ENCODE measurements at regions not wholly inside any gene's neighbourhood (a gene's known extent, or its start where the extent isn't known, plus 50 kb on each side); places are given as distances from the start of the nearest gene placed in this dataset.

GRCh38 chr5:133853646-133854365, 114.6 kb downstream of the C5orf15 start:
- H3K27ac ChIP-seq: no peak overlapping the region
- no peak for TF ChIP-seq CTCF (conservative IDR thresholded peaks at IDR 0.05)

GRCh38 chr5:133851521-133851920, 116.9 kb downstream of the C5orf15 start:
- no peak for TF ChIP-seq CTCF (conservative IDR thresholded peaks at IDR 0.05)

GRCh38 chr5:133850811-133851210, 117.6 kb downstream of the C5orf15 start:
- no peak overlapping the region for H3K27ac ChIP-seq
- TF ChIP-seq CTCF (conservative IDR thresholded peaks at IDR 0.05): no peak

More at GRCh38 chr5:133851521-133851920, 116.9 kb downstream of the C5orf15 start:
- H3K27ac ChIP-seq: no peak overlapping the region

DNA sequence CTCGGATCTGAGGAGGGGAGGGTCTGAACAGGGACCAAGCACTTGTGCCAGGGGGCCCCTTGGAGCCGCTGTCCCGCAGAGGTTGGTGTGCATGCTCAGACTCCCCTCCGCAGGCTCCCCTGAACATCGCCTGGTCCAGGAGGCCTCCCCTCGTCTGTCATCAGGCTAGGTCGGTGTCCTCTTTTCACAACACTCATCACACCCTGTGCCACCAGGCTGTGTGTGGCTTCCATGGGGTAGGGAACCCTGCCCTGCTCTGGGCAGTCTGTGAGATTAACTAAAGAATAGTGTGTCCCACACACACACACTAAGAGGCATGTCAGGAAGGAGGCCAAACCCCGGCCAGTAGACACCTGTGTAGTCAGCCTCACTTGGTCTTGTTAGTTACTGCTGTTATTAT, 119.3 kb downstream of the C5orf15 start:
- H3K27ac ChIP-seq: no peak overlapping the region
- no peak for TF ChIP-seq CTCF (conservative IDR thresholded peaks at IDR 0.05)

DNA sequence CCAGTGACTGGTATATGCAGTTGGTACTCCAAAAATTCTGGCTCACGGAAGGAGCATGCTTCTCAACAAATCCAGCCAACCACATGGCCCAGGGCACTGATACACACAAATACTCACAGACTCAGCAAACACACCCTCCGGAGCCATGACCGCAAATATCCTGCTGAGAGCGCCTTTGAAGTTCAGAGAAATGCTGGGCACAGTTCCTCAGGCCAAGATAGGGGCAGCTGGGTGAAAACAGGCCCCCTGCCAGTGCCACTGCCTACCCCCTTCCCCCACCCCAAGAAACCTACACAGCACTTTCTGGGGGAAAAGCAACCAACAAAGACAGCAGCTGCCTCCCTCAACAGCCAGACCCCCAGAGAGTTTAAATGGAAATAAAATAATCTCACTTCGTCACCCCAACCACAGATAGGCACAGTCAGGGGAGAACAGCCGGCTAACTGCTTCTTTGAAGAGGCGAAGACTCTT, 120.0 kb downstream of the C5orf15 start:
- no peak for TF ChIP-seq CTCF (conservative IDR thresholded peaks at IDR 0.05)
- no peak overlapping the region for H3K27ac ChIP-seq

GRCh38 chr5:133847886-133848285, 120.5 kb downstream of the C5orf15 start:
- no peak overlapping the region for H3K27ac ChIP-seq
- TF ChIP-seq CTCF (conservative IDR thresholded peaks at IDR 0.05): no peak

GRCh38 chr5:133847301-133847700, 121.1 kb downstream of the C5orf15 start:
- TF ChIP-seq CTCF (conservative IDR thresholded peaks at IDR 0.05): no peak
- no peak overlapping the region for H3K27ac ChIP-seq

Measured in VCaP (cell line).